GM18499 (cell line): ENCODE measurements at regions not wholly inside any gene's neighbourhood (a gene's known extent, or its start where the extent isn't known, plus 50 kb on each side); places are given as distances from the start of the nearest gene placed in this dataset.
"Not testable (repeated sequence)": the region's sequence is repeated elsewhere in the genome, so short reads cannot be mapped to it uniquely, and the experiment has no call there.

Source experiments
- ATAC-seq: cut with Tn5 transposase; IDR thresholded peaks from one replicate; pipeline ENCODE4 v1.9.1; 2021; ENCODE audit warnings: moderate number of reproducible peaks; ENCODE audit not compliant: insufficient read depth, unreplicated experiment

DNA sequence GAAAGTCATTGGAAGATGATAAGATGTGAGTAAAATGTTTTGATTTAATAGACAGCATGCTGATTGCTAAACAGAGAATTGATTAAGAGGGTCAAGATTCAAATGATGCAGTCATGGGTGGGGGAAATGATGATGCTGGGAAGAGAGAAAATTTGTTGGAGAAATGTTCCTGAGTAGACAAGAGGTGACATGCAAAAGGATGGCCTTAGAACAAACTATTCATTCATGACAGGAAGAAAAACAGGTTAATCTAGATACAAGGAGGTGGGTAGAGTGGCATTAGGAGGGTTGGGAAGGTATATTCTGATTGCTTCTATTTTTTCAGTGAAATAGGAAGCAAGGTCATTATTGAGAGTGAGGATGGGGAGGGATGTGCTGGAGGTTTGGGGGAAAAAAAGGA lies 146.7 kb downstream of the SEM1 start:
- no peak for ATAC-seq

DNA sequence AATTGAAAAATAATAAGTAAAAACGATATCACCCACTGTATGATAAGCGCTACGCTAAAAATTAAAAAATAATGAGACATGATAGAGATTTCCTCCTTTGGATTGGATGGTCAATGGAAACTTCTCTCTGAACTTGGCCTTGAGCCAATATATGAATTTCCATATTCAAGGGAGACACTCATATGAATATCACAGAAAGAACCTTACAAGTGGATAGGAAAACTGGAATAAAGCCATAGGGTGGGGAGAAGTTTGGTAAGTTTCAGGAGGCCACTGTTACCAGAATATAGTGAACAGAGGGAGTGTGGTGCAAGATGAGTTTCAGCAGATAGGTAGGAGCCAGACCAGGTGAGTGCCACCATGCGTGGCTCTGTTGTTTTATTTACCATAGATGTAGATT lies 147.2 kb downstream of the SEM1 start:
- ATAC-seq = no peak

DNA sequence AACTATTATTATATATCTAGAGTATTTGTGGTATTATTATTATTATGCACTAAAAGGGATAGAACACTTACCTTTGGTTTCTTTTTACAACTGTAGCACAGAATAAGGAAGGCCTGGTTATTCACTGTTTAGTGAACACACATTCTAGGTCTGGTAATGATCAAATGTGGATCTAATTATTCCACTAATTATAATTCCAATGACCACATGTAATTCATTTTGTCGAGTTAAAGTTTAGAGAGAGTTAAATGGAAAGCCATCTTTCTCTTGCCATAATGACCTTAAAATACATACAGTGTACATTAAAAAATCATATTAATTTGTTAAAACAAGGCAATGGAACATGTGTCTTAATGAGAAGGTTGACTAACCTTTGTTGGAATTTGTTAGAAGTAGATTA lies 147.8 kb downstream of the SEM1 start:
- no peak for ATAC-seq

DNA sequence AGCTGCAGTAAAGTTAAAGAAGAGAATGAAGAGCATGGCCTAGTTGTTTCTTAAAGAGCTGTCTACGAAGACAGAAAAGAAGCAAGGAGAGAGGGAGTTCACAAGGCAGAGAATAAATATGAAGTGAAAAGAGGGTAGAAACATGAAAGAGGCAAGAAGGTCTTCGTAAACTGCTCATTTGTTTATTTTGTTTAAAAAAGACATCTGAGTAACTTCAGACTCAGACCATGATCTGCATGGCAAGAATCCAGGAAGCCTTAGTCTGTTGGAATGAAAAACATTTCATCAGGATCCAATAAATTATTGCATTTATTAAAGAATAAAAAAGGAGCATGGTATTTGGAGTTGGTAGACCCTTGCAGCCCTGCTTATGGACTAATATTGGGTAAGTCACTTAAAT lies 151.1 kb downstream of the SEM1 start:
- ATAC-seq = no peak

DNA sequence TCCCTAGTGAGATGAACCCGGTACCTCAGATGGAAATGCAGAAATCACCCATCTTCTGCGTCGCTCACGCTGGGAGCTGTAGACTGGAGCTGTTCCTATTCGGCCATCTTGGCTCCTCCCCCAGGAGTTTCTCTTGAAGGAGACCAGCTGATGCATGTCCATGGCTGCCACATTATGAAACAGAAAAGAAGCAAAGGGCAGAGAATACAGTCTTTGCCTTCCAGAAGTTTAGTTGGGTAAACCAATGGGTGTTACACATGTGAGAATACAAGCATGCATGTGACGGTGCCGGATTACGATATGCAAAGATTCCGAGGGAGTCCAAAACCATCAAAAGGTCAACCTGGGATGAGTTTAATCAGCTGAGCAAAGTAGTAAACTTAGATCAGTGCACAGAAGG lies 151.6 kb downstream of the SEM1 start:
- no peak for ATAC-seq

DNA sequence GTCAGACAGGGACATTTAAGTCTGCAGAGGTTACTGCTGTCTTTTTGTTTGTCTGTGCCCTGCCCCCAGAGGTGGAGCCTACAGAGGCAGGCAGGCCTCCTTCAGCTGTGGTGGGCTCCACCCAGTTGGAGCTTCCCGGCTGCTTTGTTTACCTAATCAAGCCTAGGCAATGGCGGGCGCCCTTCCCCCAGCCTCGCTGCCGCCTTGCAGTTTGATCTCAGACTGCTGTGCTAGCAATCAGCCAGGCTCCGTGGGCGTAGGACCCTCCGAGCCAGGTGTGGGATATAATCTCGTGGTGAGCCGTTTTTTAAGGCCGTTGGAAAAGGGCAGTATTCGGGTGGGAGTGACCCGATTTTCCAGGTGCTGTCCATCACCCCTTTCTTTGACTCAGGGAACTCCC lies 152.0 kb downstream of the SEM1 start:
- ATAC-seq = not testable (repeated sequence)

DNA sequence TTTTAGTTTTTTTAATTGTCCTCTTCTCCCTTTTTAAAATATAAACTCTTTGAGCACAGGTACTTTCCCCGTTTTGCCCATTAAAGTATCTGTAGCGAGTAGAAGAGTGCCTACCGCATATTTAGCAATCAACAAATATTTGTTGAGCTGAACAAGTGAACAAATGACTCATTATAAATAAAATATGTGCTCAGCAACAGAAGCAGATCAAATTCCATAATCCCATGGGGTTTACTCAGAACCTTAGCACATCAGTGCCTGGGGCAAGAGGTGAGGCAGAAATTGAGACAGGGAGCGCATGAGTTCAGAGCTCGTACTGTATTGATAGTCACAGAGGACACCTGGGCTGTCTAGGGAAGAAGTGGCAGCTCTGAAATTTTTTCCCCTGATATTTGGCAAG lies 161.0 kb downstream of the SEM1 start:
- no peak for ATAC-seq

DNA sequence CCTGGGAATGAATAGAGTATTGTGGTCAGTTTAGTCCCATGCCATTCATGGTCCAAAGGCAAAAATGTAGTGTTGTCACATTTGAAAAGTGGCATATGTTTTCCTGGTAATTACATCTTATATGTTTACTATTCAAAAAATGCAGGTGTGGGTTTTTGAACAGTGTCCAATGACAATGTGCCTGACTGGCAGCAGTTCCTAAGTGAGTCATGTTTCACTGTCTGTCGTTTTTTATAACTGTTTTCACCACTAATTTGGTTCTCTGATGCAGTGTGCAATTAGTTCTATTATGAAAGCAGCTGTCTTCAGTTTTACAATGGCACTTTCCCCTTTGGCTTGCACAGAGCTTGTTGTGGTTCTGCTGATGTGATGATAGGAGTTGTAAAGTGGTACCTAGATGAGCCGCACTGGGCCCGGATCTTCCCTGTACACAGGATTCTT lies 162.3 kb downstream of the SEM1 start:
- no peak for ATAC-seq

DNA sequence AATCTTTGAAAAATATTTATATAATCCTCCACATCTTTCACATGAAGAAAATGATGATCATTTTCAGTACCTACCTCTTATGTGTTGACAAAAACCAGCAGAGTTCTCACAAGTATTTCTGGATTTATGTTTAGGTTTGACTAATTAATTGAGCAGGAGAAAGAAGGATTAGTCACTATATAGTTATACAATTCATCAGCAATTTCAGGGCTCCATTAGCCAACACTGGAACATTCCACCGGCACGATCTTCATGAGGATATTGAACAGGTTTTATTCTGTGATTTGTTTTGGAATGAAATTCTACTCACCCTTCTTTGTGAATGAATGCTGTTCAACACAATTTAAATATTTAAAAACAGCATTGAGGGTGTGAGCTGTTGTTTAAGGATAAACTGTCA lies 163.2 kb downstream of the SEM1 start:
- ATAC-seq = no peak

DNA sequence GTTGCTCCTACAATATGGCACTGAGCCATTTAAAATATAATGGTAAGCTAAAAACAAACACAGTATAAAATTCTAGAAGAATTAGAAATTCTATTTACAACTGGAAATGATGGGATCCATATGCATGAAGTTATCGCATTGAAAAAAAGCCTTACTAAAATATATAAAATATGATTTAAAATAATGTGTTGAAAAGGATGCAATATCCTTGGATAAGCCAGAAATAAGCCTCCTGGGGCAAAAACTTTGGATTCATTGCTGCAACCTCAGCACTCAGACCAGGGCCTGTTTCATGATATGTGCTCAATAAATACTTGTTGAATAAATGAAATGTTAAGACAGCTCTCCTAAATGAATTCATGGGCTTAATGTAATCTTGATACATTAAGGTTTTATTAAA lies 170.2 kb downstream of the SEM1 start:
- no peak for ATAC-seq

DNA sequence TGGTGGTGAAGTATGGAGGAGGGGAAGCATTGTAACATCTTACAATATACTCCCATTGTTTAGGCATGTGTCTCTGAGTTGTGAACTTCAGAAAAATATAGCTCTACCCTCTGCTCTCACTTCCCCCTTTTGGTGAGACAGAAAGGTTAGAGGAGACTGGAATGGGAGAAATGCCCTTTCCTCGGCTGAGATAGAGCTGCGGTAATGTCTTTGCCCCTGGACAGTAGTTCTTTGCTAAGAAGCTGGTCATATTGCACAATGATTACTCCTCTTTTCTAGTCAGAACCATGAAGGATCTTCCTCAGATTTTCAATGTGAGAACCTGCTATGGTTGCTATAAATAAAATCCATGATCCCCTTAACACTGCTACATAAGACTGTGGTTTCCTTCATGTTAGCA lies 171.0 kb downstream of the SEM1 start:
- no peak for ATAC-seq

DNA sequence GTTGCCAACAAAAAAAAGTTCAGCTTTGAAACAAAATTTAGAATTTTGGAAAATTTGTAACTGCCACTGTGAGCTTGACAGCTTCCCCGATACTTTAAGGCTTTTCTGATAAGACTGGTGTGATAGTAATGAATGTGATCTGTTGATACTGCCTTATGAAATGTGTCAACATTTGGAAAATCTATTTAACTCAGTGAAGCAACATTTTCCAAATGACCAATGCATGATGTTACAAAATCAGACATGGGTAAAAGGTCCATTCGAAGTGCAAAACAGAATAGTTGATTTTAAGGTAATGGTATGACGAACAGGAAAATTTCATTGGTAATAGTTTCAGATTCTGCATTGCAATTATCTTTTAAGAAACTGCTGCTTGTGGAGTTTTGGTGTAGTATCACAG lies 175.4 kb downstream of the SEM1 start:
- ATAC-seq = no peak

DNA sequence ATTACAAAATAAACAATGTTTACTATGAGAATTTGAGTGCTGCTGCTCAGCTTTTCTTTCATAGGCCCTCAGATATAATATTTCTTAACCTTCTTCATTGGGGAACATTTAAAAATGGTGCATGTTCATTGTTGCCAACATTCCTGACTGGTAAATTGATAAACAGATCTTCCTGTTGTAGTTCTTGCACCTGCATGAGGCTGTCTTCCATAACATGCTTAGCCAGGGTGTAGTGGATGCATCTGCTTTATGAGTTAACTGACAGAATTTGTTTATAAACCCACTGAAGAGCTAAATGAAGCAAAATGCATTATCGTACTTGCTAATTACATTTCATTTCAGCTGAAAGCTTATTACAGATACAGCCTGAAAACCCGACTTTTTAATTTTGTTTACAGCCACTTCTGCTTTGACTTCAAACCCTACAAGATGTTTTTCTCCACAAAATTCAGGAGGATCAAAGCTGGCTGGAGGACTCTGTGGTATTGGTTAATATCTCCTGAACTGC lies 177.2 kb downstream of the SEM1 start:
- ATAC-seq = no peak

DNA sequence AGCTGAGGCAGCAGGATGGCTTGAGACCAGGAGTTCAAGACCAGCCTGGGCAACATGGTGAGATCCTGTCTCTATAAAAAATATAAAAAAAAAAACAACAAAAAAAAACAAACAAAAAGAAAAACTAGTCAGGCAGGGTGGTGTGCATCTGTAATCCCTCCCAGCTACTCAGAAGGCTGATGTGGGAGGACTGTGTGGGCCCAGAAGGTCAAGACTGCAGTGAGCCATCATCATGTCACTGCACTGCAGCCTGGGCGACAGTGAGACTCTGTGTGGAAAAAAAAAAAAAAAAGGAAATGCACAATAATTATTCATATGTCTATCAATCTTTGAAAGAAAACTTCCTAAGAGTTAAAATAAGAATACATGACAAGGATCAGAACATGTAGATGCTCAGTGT lies 178.3 kb downstream of the SEM1 start:
- ATAC-seq = no peak

DNA sequence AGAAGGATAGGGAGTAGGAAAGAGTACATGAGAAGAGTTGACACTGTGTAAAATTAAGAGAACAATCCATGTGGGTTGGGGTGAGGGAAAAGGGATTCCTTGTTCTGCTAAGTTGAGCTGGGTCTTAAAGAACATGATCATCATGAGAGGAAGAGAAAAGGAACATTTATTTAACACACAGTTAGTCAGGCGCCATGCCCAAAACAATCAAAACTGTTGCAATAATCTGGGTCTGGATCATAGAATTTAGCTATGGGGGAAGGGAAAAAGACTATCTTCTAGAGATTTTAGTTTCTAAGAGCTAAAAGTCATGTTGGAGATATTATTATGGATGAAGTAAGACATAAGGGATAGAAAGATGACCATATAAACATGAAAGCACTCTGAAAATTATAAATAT lies 178.9 kb downstream of the SEM1 start:
- no peak for ATAC-seq

DNA sequence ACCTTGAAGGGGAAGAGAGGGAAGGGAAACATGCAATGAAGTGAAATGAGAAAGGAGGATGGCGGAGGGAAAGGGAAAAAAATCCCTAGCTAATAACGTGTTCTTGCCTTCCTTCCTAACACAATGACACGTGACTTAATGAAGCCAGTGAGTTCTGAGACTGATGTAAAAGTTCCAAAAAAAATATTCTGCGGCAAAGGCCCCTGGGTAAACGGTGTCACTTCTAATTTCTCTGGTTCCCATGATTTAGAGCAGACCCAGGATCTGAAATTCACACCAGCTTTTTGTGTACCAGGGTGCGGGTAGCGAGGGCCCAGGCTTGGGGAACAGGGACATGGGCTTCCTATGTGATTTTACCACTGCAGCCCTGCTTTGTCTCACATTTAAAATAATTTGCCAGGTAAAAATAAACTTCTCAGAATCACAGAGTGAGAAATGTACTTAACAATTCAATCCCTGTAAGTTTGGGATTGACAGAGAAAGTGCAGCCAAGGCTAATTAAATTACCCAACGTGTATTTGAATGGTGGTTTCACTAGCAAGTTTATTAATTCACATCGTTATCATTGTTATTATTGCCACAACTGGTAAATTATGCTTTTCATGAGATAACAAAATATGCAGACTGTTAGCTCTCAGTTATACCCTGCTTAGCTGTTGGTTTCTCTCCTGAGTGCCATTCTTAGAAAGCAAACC lies 182.4 kb downstream of the SEM1 start:
- ATAC-seq = no peak

DNA sequence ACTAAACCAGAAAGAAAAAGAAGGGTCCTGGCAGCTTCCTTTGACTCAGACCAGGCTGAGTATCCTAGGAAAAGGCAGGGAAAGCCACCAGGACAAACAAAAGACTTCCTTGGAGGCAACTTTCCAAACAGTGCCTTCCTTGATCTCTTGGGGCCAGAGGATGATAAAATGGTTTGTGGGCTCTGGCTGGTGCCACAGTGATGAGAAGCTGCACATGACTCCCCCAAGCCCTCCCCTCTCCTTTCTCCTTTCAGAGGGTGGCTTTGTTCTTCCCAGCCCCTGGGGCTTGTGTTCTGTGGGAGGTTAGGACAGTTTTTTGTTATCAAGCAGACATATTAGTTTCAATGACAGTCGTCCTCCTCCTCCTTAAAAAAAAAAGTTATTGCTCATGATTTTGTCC lies 183.2 kb downstream of the SEM1 start:
- no peak for ATAC-seq

DNA sequence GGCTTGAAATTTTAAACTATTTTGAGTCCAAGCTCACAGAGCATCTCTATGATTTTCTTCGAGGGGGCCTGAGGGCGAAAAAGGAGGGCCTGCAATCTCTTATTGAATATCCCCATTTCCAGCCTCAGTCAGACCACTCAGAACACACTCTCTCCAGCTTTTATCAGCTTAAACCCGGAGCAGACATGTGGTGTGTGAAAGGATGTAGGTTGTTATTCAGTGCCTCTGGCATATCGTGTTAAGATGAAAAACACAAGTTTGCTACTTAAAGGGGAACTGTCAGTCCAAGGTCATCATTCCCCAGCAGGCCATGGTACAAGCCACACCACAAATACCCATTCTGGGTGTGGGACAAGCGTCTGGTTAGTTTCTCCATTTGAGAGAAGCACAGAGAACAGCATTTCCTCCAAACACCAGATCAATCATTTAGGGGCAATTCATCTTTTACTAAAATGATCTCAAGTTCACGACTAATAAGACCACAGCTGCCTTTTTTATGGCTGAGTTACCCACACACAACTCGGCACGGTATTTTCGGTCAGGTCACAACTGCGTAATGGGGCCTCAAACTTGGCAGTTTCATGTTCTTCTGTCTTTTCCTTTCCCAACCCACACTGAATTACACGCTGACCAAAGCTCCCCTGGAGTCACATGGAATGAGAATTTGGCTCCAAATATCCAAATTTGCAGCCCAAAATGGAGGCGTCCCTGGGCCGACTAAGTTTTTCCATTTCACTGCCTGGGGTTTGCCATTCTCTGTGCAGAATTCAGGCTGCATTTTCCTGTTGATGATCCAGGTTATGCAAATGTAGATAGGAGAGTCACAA lies 188.4 kb downstream of the SEM1 start:
- ATAC-seq = no peak

DNA sequence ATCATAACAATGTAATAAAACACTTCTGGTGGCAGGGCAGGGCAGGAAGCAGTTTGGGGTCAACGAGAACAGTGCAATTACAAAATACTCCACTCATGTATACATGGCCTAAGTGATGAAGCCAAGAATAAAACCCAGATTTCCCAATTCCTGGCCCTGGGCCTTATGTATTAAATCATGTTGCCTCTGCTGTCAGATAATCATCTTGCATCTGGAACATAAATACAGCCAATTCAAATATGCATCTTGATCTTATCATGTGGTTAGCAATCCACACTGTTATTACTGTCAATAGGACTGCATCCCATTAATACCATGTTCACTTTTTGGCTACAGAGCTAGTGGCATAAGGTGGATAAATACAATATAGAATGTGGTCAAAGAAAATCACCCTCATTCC lies 186.5 kb upstream of the SLC25A13 start:
- ATAC-seq = no peak

DNA sequence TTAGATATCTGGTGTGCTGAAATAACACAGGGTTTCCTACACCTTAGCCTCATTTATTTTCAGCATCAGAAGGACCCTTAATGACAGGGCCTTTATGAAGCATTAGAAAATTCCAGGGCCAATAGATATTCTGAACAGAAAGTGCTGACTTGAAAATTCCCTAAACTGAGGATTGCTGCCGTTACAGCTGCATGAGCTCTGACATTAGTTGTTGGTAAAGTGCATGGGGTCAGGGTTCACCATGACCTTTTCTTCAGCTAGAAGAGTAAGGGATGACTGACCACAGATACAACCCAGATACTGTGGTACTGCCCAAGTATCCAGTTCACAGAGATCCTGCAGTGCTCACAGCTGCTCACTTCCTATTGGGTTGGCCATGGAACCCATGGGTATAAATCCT lies 181.7 kb upstream of the SLC25A13 start:
- no peak for ATAC-seq

DNA sequence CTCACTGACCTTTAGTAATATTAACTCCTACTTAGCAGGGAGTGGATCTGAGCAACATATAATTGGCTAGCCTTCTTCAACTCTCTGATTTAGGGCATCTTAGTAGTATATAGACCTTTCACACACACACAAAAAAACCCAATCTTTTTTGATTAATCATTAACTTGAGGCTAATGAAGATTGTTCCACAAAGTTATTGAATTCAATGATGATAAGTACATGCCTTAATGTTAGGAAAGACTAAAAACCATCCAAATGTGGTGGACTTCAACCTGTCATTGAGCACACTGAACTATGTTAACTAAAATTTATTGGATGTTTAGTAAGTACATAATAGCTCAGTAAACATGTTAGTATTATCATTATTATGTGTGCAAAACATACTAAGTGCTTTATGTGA lies 179.4 kb upstream of the SLC25A13 start:
- no peak for ATAC-seq

DNA sequence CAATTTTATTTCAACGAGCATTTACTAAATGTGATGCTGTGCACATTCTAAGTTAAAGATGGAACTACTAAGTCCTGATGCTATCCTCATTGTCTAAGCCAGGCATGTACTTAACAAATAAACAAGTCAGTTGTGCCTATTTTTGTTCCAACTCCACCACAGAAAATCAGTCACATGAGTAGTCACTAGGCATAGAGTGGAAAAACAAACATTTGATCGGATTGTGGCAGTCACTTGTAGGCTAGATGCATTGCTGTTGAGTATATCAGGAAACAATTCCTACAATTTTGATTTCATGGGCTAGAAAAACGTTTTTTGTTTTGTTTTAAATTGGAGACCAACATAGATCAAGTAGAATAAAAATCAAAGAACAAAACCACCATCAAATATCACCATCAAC lies 177.6 kb upstream of the SLC25A13 start:
- ATAC-seq = no peak
